ENCODE measurements at regions not wholly inside any gene's neighbourhood (a gene's known extent, or its start where the extent isn't known, plus 50 kb on each side); places are given as distances from the start of the nearest gene placed in this dataset.

DNA sequence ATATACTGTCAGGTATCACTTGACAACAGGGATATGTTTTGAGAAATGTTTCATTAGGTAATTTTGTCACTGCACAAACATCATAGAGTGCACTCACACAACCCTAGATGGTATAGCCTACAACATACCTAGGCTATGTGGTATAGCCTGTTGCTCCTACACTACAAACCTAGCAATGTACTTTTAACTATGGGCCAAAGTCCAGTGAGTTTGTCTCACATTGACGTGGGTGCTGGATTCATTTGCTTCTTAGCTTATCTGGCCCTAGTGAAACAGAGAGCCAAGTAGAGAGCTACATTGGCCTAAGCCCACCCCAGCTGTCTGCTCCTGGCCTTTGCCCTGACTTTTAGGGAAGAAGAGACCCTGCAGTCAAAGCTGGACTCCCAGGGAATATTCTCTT is 180.7 kb upstream of the EGFLAM start:
- Histone ChIP-seq H3K4me3 (replicated peaks in 1 of 3) (no peak overlapping the region), H3K27me3 (no peaks in the 10 kb centered on the region), H3K27ac (no peak overlapping the region), H3K4me1 (no peaks in the 10 kb centered on the region), H3K36me3 (no peaks in the 10 kb centered on the region), H3K9me3 (no peaks in the 10 kb centered on the region)
- 55 to 59% methylated on average over 1 of the region's 1 CpG for WGBS, 2 donors
- TF ChIP-seq POLR2A (IDR thresholded peaks at IDR 0.05), result no peak
- TF ChIP-seq, protein P1, sequence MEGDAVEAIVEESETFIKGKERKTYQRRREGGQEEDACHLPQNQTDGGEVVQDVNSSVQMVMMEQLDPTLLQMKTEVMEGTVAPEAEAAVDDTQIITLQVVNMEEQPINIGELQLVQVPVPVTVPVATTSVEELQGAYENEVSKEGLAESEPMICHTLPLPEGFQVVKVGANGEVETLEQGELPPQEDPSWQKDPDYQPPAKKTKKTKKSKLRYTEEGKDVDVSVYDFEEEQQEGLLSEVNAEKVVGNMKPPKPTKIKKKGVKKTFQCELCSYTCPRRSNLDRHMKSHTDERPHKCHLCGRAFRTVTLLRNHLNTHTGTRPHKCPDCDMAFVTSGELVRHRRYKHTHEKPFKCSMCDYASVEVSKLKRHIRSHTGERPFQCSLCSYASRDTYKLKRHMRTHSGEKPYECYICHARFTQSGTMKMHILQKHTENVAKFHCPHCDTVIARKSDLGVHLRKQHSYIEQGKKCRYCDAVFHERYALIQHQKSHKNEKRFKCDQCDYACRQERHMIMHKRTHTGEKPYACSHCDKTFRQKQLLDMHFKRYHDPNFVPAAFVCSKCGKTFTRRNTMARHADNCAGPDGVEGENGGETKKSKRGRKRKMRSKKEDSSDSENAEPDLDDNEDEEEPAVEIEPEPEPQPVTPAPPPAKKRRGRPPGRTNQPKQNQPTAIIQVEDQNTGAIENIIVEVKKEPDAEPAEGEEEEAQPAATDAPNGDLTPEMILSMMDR (IDR thresholded peaks at IDR 0.05), result no peak
- intact Hi-C loops (cut with DNase I), result no loop called here
- DNase-seq, result no peak

GRCh38 chr5:38071831-38072694 is 186.3 kb upstream of the EGFLAM start:
- intact Hi-C loops (cut with DNase I), result no loop called here
- 74 to 76% methylated on average over 9 of the region's 9 CpGs for WGBS, 2 donors
- no peaks in the 10 kb centered on the region for H3K36me3 ChIP-seq

DNA sequence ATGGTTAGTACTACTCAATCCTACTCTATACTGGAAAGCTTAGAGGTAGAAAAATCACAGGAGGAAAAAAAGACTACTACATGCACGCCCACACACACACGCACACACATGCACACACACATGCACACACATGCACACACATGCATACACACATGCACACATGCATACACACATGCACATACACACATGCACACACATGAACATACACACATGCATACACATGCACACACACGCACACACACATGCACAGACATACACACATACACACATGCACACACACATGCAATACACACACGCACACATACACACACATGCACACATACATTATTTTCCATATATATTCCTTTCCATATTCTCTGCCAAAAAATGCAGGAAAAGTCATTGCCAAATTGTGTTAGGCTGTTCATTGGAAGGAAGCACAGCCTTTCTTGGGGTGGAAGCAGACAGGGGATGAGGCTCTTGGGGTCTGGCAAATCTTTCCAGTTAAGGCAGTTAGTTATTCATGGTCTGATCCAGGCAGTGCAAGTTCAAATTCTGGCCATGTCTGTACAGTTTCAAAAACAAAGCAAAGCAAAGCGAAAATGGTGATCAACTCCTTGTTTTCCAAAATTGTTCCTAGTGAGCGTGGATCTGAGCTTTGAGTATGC is 187.9 kb upstream of the EGFLAM start:
- no peak for DNase-seq
- TF ChIP-seq, protein P1 (IDR thresholded peaks at IDR 0.05), result no peak
- no peak for TF ChIP-seq POLR2A (IDR thresholded peaks at IDR 0.05)
- intact Hi-C loops (cut with DNase I), result no loop called here
- WGBS, 2 donors, result 88 to 93% methylated on average over 6 of the region's 6 CpGs
- Histone ChIP-seq H3K27ac (no peak overlapping the region), H3K36me3 (no peaks in the 10 kb centered on the region), H3K9me3 (no peaks in the 10 kb centered on the region), H3K4me3 (replicated peaks in 1 of 3) (no peak overlapping the region), H3K4me1 (no peaks in the 10 kb centered on the region), H3K27me3 (no peaks in the 10 kb centered on the region)

More at GRCh38 chr5:38071831-38072694, 186.3 kb upstream of the EGFLAM start:
- Histone ChIP-seq H3K9me3 (no peaks in the 10 kb centered on the region), H3K4me3 (replicated peaks in 1 of 3) (no peak overlapping the region), H3K4me1 (no peaks in the 10 kb centered on the region), H3K27ac (no peak overlapping the region), H3K27me3 (no peaks in the 10 kb centered on the region)
- DNase-seq, result no peak
- TF ChIP-seq POLR2A (IDR thresholded peaks at IDR 0.05), result no peak
- TF ChIP-seq, protein P1 (IDR thresholded peaks at IDR 0.05), result no peak

- Histone ChIP-seq H3K27me3 (no peaks in the 10 kb centered on the region), H3K4me1 (no peaks in the 10 kb centered on the region), H3K36me3 (no peaks in the 10 kb centered on the region), H3K27ac (no peak overlapping the region), H3K4me3 (replicated peaks in 1 of 3) (no peak overlapping the region), H3K9me3 (no peaks in the 10 kb centered on the region)
- whole genome bisulfite sequencing, 2 donors, result 82 to 86% methylated on average over 3 of the region's 3 CpGs
- no peak for TF ChIP-seq POLR2A (IDR thresholded peaks at IDR 0.05)
- TF ChIP-seq, protein P1 (IDR thresholded peaks at IDR 0.05), result no peak
- no peak for DNase-seq
- intact Hi-C loops (cut with DNase I), result no loop called here
Observed at GRCh38 chr5:38069360-38069759, 189.0 kb upstream of the EGFLAM start.

GRCh38 chr5:38060354-38060753 is 198.0 kb upstream of the EGFLAM start:
- Histone ChIP-seq H3K36me3 (no peaks in the 10 kb centered on the region), H3K27ac (no peak overlapping the region), H3K4me3 (replicated peaks in 1 of 3) (no peak overlapping the region), H3K27me3 (no peaks in the 10 kb centered on the region), H3K4me1 (no peaks in the 10 kb centered on the region), H3K9me3 (no peaks in the 10 kb centered on the region)
- no peak for TF ChIP-seq POLR2A (IDR thresholded peaks at IDR 0.05)
- TF ChIP-seq, protein P1 (IDR thresholded peaks at IDR 0.05), result no peak
- intact Hi-C loops (cut with DNase I), result no loop called here
- 90 to 96% methylated on average over 2 of the region's 2 CpGs for WGBS, 2 donors
- no peak for DNase-seq

Data from thyroid gland (tissue), 4 donors.